NCI-H1105 (cell line): ENCODE measurements at regions not wholly inside any gene's neighbourhood (a gene's known extent, or its start where the extent isn't known, plus 50 kb on each side); places are given as distances from the start of the nearest gene placed in this dataset.
"Not testable (repeated sequence)": the region's sequence is repeated elsewhere in the genome, so short reads cannot be mapped to it uniquely, and the experiment has no call there.

Experiments
- DNase-seq: peaks from one replicate; lab custom pipeline; 2025; lab: John Stamatoyannopoulos, UW

DNA sequence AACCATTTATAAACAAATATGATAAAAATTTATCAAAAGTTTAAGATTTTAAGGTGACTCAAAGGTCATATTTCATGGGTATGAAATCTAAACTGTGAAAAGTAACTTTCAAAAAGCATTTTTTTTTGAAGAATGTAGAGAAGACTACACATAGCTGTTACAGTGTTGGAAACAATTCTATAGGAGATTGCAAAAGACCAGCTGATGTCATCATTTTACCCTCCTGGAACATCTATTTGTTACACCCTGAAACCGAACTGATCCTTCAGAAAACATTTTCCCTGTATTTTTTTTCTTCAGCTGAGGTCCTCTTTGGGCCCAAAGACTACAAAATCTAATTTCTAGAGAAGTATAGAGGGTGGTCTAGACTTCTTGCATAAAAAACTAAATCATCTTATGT is 297.5 kb upstream of the FERMT1 start:
- no peak for DNase-seq

DNA sequence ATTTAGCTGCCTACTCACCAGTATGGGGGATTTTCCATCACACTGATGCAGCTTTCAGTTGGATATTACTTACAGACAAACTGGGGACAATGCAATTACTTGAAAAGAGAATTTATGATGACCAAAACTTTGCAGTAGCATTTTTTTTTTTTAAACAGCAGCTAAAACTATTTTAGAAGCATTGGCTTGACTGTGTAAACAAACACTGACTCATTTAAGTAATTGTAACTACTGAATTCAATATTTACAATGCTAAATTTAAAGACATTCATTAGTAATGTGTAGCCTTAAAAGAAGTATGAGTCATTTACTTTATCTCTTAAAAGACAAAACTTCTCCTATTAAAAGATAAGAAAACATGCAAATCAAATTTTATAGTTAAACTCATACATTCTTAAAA is 295.9 kb upstream of the FERMT1 start:
- no peak for DNase-seq

DNA sequence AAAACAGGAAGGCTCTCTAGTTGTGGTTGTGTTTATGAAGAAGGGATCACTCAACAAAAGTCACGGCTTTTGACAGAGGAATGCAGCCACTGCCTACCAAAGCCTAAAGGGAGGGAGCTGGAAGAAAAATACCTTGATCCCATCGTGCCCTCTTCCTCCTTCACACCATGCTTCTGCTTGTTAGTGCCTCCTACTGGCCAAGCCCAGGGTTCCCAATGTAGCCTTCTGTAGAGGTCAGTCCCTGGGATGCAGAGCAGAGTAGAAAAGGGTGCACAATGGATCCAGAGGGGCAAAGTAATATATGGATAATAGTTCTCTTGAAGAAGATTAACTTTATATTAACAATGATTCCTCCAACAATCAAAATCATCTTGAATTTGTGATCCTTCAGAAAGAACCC is 293.5 kb upstream of the FERMT1 start:
- DNase-seq: no peak

DNA sequence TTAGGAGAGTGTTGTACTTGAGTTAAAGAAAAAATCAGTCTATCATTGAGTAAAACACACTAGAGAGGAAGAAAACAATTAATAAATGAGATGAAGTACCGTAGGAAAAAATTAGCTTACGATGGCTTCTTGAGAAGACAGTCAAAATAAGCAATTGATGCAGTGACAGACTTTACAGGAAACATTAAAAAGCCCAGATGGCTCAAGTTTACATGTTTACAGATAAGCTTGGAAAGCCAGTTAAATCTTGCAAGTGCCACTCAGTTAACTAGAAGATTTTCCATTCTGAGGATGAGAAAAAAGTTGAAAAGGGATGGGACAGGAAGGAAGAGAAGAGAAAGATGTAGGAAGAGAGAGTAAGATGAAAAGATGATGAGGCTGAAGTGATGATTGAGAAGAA is 288.8 kb upstream of the FERMT1 start:
- DNase-seq: no peak

DNA sequence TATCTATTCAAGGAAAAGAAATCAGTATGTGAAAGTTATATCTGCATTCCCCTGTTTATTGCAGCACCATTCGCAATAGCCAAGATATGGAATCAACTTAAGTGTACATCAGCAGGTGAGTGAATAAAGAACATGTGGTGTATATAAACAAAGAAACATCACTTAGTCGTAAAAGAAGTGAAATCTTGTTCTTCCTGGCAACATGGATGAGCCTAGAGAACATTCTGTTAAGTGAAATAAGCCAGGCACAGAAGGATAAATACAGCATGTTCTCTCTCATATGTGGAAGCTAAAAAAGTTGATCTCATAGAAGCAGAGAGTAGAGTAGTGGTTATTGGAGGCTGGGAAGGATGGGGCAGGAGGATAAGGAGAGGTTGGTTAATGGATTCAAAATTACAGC is 287.9 kb upstream of the FERMT1 start:
- no peak for DNase-seq

DNA sequence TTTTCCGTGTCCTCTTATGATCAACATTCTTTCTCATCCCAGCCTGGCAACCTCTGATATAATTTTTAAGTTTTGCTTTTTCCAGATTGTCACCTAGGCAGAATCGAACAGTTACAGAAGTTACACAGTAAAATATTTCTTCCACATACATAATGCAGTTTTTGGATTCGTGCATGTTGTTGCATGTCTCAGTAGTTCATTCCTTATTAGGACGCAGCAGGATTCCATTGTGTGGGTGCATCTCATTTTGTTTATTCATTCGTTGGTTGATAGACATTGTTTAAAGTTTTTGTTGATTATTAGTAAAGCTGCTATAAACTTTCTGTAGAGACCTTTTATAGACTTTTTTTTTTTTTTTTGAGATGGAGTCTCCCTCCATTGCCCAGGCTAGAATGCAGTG is 284.3 kb upstream of the FERMT1 start:
- no peak for DNase-seq

DNA sequence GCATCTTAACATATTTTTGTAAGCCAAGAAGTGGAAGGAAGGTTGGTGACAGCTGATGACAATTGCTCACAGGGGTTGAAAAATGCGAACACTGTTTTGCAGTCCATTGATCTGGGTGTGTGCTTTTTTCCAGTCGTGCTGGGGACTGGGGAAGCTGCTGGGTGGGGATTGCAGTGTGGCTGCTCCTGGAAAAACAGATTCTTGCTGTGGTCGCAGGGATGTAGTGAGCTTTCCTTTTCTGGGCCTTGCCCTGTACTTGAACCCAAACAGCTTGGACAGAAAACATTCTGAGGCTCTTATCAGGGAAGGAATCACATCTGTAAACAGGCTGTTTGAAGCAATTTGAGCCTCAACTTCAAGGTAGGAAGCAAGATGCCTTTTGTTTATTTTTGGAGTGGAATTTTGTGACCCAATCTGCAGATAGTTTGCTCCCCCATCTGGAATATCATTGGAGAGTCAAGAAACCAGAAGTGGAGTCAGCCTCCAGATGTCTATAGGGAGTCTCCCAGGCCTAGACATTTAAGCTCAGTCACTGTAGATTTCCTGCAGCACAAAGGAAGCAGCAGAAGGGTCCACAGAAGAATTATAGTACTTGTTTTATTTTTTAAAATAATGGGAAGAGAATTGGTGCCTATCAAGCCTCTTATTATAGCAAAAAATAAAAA is 279.2 kb upstream of the FERMT1 start:
- DNase-seq: no peak

DNA sequence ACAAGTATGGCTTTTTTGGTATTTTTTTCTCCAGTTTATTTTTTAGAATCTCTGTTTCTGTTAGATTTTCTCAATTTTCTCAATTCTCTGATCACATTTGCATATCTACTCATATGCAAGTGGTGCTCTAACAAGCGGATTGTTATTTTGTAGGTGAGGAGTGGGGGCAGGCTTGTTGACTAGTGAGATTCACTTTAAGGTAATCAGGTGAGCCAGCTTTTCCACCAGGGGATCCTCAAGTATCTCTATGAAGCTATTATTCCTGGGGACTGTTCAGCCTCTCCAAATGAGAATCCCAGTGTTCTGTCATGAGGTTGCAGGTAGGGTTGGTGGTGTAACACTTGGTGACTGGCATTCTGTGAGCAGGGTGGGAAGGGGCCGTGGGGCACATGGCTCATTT is 274.3 kb upstream of the FERMT1 start:
- no peak for DNase-seq

DNA sequence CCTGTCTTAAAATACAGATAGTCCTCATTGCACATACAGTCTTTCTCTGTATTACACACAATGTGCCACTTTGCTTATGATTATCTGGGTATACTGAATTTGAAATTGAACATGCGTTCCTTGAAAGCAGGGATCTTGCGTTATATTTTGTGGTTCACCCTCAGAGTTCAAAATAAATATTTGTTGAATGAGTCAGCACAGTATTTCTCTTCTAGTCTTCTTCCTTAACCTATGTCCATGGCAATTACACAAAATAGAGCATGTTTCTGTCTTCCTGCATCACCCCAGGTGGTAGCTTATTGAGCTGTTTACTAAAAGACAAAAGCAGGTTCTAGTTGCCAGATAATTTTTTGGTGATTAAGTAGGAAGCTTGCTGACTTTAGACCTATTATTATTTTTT is 272.9 kb upstream of the FERMT1 start:
- DNase-seq: peak; percentile 5

DNA sequence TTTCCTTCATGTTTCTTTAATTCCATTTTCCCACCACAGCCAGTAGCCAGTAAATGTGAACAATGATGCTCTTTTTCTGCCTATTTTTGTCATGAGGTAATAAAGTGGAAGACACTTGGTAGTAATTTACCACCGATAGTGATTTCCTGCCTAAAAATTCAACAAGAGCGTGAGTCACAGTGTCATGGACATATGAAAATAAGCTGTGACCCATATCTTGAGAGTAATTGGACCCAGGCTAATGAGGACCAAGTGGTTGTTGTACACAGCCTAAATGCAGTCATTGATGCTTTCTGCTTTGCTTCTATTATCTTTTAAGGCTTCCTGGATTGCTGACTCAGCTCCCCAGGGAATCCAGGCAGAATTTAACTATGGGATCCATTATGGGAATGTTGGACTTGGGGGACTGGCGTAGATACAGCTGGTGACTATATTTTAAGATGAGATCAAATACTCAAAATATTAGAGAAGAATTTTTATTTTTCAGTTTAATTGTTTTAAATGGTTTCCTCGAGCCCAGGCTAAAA is 265.9 kb upstream of the FERMT1 start:
- no peak for DNase-seq

DNA sequence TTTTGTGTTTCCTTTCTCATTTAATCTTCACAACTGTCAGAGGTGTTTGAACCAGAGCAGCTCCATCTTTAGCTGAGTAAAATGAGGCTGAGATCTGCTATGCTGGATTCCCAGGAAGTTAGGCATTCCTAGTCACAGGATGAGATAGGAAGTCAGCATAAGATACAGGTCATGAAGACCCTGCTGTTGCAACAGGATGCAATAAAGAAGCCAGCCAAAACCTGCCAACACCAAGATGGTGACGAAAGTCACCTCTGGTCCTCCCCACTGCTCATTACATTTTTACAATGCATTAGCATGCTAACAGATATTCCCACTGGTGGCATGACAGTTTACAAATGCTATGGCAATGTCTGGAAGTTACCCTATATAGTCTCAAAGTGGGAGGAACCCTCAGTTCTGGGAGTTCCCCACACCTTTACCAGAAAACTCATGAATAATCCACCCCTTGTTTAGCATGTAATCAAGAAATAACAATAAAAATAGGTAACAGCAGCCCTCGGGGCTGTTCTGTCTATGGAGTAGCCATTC is 262.2 kb upstream of the FERMT1 start:
- no peak for DNase-seq

DNA sequence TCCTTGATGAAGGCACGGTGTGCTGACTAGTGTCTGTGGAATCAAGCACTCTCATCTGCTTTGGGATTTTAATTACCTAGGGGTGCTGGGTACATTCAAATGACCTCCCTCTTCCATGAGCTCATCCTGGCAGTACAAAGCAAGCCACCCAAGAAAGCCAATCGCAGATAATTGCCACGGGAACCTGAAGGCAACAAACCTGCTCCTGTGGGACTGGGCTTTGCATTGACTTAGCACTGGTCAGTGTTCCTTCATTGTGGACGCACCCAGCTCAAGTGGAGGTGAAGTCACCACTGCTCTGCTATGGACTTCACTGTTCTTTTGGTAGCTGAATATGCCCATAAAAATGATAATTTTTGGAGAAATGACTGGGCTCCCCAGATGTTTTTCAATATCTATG is 261.6 kb upstream of the FERMT1 start:
- DNase-seq: no peak

DNA sequence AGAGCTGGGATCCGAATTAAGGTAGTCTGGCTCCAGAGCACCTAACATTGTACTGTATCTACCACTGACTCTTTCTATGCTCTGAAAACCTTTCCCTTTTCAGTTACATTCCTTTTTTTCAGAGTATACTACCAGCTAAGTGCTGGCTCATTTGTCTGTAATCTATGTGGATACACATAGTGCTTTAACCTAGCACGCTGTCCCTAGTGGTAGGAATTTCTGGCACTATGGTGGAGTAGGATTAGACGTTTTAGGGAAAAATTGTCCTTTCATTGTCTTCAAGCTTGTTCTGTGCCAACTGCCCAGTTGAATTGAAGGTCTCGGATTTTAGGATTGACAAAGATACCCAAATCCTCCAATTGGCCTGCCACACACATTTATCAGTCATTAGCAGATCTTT is 259.1 kb upstream of the FERMT1 start:
- no peak for DNase-seq

DNA sequence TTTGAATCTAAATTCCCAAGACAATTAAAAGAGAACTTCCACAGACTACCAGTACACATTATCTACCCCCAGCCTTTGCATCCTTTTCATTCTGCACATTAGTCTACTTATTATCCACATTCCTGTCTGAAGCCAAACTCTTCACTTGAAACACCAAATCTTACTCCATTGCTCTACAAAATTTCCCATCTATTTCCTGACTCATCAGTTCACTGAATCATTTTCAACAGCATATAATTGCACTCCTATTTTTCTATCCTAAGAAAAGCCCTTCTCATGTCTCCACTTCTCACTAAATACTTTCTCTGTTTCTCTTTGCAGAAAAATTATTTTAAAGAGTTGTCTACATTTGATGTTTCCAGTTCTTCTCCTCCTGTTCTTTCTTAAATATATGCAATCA is 239.4 kb upstream of the FERMT1 start:
- no peak for DNase-seq

DNA sequence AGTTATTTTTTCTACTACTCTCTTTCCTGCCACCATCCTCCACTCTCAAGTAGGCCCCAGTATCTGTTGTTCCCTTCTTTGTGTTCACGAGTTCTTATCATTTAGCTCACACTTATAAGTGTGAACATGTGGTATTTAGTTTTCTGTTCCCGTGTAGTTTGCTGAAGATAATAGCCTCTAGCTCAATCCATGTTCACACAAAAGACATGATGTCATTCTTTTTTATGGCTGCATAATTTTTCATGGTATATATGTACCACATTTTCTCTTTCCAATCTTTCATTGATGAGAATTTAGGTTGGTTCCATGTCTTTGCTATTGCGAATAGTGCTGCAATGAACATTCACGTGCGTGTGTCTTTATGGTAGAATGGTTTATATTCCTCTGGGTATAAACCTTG is 237.9 kb upstream of the FERMT1 start:
- no peak for DNase-seq

DNA sequence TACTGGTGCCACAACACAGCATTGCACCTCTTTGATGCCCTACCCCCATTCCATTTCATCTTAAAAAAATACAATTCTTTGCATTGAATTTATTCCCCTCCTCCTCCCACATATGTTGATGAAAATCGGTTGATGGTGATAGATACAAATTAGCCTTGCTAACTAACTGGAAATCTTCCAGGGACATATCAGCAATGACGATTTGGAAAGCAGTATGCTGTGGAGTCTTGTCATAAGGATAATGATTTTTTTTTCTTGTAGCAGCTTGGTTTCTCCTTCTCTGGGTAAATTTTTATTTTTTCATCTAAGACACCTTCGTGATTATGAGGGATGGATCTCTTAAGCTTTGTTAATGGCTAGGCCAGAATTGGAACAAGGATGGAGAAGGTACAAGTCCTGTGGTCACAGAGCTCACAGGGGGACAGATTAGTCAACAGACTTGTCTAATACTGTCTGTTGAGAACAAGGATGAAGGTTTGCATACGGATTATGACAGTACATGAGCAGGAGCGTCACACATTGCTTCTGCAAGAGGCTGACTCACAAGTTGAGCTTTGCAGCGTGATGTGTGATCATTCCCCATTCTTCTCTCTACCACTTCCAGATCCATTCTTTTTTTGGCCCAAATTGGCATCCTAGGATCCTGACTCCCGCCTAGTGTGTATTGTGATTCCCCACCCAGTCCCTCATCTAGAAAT is 233.1 kb upstream of the FERMT1 start:
- no peak for DNase-seq

DNA sequence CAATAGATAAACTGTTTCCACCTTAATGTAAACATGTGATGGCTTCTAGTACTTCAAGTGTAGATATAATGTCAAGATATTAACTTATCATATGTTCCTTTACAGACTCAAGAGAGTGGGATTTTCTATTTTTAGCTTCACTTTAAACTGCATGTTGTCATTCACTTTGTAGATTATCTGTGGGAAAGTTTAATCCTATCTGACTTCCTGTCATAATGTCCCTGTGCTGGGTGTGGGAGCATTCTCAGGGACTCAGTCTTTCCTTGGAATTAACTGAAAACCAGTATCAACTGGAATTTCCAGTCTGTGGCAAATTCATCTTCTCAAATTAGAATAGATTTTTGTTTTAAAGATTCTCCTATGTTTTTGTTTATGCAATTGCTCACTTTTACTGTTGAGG is 226.1 kb upstream of the FERMT1 start:
- DNase-seq: no peak

DNA sequence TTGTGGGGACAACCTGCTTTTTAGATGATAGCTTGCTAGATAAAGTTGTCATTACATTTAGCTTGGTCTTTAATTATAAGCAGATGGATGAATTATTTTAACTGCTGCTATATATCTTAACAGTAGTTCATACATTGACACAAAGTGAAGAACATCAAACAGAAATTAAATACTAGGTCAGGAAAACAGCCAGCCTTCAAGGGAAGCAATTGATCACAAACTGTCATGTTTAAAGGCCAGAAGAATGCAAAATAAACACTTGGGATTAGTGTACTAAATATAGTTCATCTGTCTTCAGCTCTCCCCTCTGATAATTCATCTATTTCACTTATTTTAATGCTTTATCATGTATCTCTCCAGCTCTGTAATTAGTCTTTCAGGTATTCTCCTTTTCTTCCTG is 225.1 kb upstream of the FERMT1 start:
- DNase-seq: no peak

DNA sequence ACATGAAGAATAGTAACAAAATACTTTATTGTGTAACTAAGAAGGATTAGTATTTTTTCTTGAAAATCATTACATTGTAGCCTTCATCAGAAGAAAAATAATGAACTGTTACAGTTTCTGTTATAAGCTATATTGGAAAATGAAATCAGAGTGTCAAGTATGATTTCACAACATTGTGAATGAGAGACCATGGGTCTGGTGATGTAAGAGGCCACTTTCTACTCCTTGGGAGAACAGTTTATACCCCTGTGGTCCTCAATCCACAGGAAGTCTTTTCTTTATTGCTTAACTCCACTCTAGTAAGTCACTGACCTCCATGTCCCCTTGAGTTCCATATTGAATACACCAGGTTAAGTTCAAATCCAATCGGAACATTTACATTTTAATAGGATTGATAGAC is 218.7 kb upstream of the FERMT1 start:
- no peak for DNase-seq

DNA sequence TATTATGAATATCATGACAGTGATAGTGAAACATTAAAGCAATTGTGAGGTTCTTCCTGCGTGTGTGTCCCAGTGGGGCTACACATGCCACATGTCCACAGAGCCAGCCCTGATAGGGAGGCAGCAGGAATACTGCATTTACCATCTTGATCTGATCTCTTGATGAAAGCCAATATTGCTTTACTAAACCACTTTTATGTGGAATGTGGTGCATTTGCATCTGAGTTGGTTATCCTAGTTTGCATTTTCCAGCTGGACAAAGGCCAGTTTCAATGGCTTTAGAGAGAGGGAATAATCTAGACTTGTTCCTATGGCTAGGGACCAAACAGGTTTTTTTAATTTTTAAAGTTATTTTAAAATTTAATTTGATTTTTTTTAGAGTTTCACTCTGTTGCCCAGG is 216.3 kb upstream of the FERMT1 start:
- no peak for DNase-seq

DNA sequence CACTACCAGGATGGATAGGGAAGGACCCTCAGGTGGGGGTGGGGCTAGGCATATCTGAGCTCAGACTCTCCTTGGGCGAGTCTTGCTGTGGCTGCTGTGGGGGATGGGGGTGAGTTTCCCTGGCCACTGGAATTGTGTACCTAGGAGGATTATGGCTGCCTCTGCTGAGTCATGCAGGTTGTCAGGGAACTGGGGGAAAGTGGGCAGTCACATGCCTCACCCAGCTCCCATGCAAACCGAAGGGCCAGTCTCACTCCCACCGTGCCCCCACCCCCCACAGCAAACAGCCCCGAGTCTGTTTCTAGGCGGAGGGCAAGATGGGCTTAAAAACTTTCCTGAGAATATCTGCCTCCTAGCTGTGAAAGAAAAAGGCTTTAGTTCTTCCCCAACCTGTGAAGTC is 210.3 kb upstream of the FERMT1 start:
- DNase-seq: no peak

DNA sequence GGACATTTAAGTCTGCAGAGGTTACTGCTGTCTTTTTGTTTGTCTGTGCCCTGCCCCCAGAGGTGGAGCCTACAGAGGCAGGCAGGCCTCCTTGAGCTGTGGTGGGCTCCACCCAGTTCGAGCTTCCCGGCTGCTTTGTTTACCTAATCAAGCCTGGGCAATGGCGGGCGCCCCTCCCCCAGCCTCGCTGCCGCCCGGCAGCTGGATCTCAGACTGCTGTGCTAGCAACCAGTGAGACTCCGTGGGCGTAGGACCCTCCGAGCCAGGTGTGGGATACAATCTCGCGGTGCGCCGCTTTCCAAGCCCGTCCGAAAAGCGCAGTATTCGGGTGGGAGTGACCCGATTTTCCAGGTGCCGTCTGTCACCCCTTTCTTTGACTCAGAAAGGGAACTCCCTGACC is 198.4 kb upstream of the FERMT1 start:
- DNase-seq: not testable (repeated sequence)

DNA sequence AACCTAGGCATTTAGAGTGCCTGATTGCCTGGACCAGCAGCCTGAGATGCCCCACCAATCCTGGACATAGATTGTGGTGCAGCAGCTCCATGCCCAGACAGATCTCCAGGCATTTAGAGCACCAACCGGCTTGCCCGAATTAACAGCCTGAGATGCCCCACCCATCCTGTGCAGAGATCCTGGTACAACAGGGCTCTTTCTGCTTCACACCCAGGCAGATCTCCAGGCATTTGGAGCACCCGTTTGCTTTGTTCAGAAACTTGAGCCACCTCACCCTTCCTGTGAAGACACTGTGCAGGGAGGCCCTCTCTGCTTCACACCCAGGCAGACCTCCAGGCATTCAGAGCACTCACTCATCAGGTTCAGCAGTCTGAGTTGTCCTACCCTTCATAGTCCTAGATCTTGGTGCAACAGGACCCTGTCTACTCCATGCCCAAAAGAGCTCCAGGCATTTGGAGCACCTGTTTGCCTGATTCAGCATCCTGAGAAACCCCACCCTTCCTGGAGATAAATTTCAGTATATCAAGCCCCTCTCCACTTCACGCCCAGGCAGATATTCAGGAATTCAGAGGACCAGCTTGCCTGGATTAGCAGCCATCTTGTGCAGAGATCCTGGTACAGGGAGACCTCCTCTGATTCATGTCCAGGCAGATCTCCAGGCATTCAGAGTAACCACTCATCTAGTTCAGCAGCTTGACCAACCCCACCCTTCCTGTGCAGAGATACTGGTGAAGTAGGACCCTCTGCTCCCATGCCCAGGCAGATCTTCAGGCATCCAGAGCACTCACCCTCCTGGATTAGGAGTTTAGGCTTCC is 189.2 kb upstream of the FERMT1 start:
- DNase-seq: no peak
